GM12878 (cell line): ENCODE measurements at regions not wholly inside any gene's neighbourhood (a gene's known extent, or its start where the extent isn't known, plus 50 kb on each side); places are given as distances from the start of the nearest gene placed in this dataset.

ENCODE experiments used
- ATAC-seq: fragments of 200-7000 bp; cut with Tn5 transposase; 3 replicates; pipeline ENCODE4 v1.9.1; 2020; ENCODE audit warnings: mild to moderate bottlenecking, moderate library complexity
- BruUV-seq: library from RNA; stranded (reverse); fragments of 400-500 nt; replicated peaks from 2 replicates; lab custom pipeline; 2021; lab: Mats Ljungman, UMichigan
- CTCF ChIA-PET: fragments of 300-600 bp; sonication (Branson Sonifier 250); formaldehyde crosslinking; extraction: SDS; loops from one replicate; lab custom pipeline; 2021; ENCODE audit warnings: inconsistent platforms; lab: Yijun Ruan, JAX
- POLR2A ChIA-PET: fragments of 350-600 bp; formaldehyde crosslinking; extraction: SDS; loops from one replicate; lab custom pipeline; 2021; ENCODE audit warnings: inconsistent platforms; lab: Charles Lee
- RAD21 ChIA-PET: fragments of 300-600 bp; sonication (Branson Sonifier 250); formaldehyde crosslinking; loops from one replicate; lab custom pipeline; 2023; ENCODE audit warnings: antibody characterized with exemption; ENCODE audit not compliant: unreplicated experiment; lab: Charles Lee
- SMC1A ChIA-PET: fragments of 300-600 bp; sonication (Branson Sonifier 250); formaldehyde crosslinking; loops from one replicate; lab custom pipeline; 2023; ENCODE audit not compliant: unreplicated experiment, uncharacterized antibody; lab: Charles Lee
- DNase-seq: peaks from one replicate; pipeline ENCODE4 v3.0.0-alpha.2; 2011; ENCODE audit warnings: low read depth, low spot score
- FAIRE-seq: peaks from 3 replicates; lab custom pipeline; 2011; peaks lifted over from hg19 to GRCh38; lab: Jason Lieb, UNC
- H2AFZ ChIP-seq: 2 replicates; pipeline ENCODE4 v1.6.0; 2011; ENCODE audit warnings: low read depth, low read length, control low read depth; ENCODE audit not compliant: control insufficient read depth
- H3K27ac ChIP-seq: 2 replicates; pipeline ENCODE4 v1.5.1; 2011; ENCODE audit warnings: control low read depth; ENCODE audit not compliant: control insufficient read depth, insufficient read depth
- H3K27me3 ChIP-seq, 2 experiments: replicated peaks in 1 of 2; 2 replicates each; pipeline versions ENCODE4 v1.6.0 to v1.6.1; 2011; ENCODE audit warnings: low read length in 1 of 2; ENCODE audit not compliant: control insufficient read depth in 2 of 2, insufficient read depth in 2 of 2
- H3K36me3 ChIP-seq, 2 experiments: 2 replicates each; pipeline ENCODE4 v1.5.1; 2011; ENCODE audit warnings: low read length in 1 of 2; ENCODE audit not compliant: control insufficient read depth in 2 of 2, insufficient read depth in 2 of 2
- H3K4me1 ChIP-seq: 2 replicates; pipeline ENCODE4 v1.6.1; 2011; ENCODE audit warnings: mild to moderate bottlenecking, low read length, moderate library complexity, mixed read lengths; ENCODE audit not compliant: control insufficient read depth, insufficient read depth
- H3K4me2 ChIP-seq: 2 replicates; pipeline ENCODE4 v1.6.0; 2011; ENCODE audit warnings: control low read depth; ENCODE audit not compliant: control insufficient read depth, insufficient read depth
- H3K4me3 ChIP-seq: fragments of 200-600 bp; sonication (generic); 2 replicates; pipeline ENCODE4 v1.5.1; 2016
- H3K79me2 ChIP-seq: 2 replicates; pipeline ENCODE4 v1.6.0; 2011; ENCODE audit warnings: low read length; ENCODE audit not compliant: control insufficient read depth, insufficient read depth
- H3K9ac ChIP-seq: 2 replicates; pipeline ENCODE4 v1.8.0; 2011; ENCODE audit warnings: low read length, control low read depth, mixed read lengths; ENCODE audit not compliant: control insufficient read depth, insufficient read depth
- H3K9me3 ChIP-seq: replicated peaks from 3 replicates; pipeline ENCODE4 v1.5.1; 2011; ENCODE audit warnings: mild to moderate bottlenecking, low read length; ENCODE audit not compliant: control insufficient read depth, insufficient read depth
- H4K20me1 ChIP-seq: 2 replicates; pipeline ENCODE4 v1.6.0; 2011; ENCODE audit not compliant: control insufficient read depth, insufficient read depth
- ATF3 ChIP-seq: IDR thresholded peaks from 2 replicates; pipeline ENCODE4 v1.6.1; 2011; ENCODE audit warnings: low read depth, mild to moderate bottlenecking, low read length, moderate library complexity, borderline replicate concordance; ENCODE audit errors: extremely low read depth
- BCLAF1 ChIP-seq: fragments of 450-650 bp; IDR thresholded peaks from 2 replicates; pipeline ENCODE4 v1.6.1; 2017; ENCODE audit warnings: antibody characterized with exemption, mild to moderate bottlenecking, moderate library complexity
- KLF5 ChIP-seq: fragments of 450-650 bp; IDR thresholded peaks from 2 replicates; pipeline ENCODE4 v1.6.1; 2014; ENCODE audit warnings: mild to moderate bottlenecking; ENCODE audit not compliant: partially characterized antibody
- YY1 ChIP-seq: IDR thresholded peaks from 2 replicates; pipeline ENCODE4 v1.6.1; 2011; ENCODE audit warnings: low read depth, mild to moderate bottlenecking, low read length
- WGBS: methylation state at CpG from one replicate; pipeline ENCODE4 v1.1.6; 2016; ENCODE audit warnings: low lambda C conversion rate; ENCODE audit not compliant: insufficient replicate concordance, insufficient coverage; ENCODE audit errors: missing lambda C conversion rate; 5-methylcytosine and 5-hydroxymethylcytosine counted together
- in situ Hi-C: fragments of 300-500 bp; cut with MboI; formaldehyde crosslinking; loops from 9 replicates; pipeline ENCODE4 v1.14.3; 2018; ENCODE audit warnings: mixed read lengths
- intact Hi-C: fragments of 100-400 bp; cut with micrococcal nuclease; formaldehyde crosslinking; loops from one replicate; pipeline ENCODE4 v1.14.2; 2022; ENCODE audit not compliant: unreplicated experiment

GRCh38 chr13:78976696-78977095, 317.7 kb upstream of the OBI1 start (continued):
- TF ChIP-seq ATF3, result no peak

- H3K4me3 ChIP-seq, result no peak overlapping the region
- no peaks in the 10 kb centered on the region for H4K20me1 ChIP-seq
- H3K27me3 ChIP-seq, result no peaks in the 10 kb centered on the region
- FAIRE-seq (no peak), DNase-seq (no peak), ATAC-seq (no peak)
- TF ChIP-seq KLF5 (no peak), BCLAF1 (no peak), YY1 (peak; percentile 60; the same call in 1 of the 2 replicates)
- POLR2A ChIA-PET, result no interaction called here
- in situ Hi-C loops, result loop anchor here (10.0 kb wide), 1 partner anchor 728 kb away; no protein-coding TSS in a partner anchor
- no peak overlapping the region for H3K27ac ChIP-seq
- SMC1A ChIA-PET, result interaction anchor here (0.9 to 4.7 kb wide), 7 partner anchors 8 to 732 kb away, joined by 3 to 16 read pairs (median 5); no protein-coding TSS in a partner anchor
- H3K36me3 ChIP-seq, result no peaks in the 10 kb centered on the region
- CTCF ChIA-PET, result interaction anchor here (0.8 to 2.8 kb wide), 7 partner anchors 9 to 836 kb away, joined by 3 to 8 read pairs (median 4); no protein-coding TSS in a partner anchor
- no peaks in the 10 kb centered on the region for H3K79me2 ChIP-seq
- RAD21 ChIA-PET, result interaction anchor here (1.1 kb wide), 1 partner anchor 84 kb away, joined by 3 read pairs; no protein-coding TSS in a partner anchor
- 22% methylated on average over 3 of the region's 3 CpGs for WGBS
- intact Hi-C loops, result no loop called here
- BruUV-seq, result no TSS peak
- H3K4me2 ChIP-seq, result no peak overlapping the region
- H3K9ac ChIP-seq, result no peak overlapping the region
- no peak overlapping the region for H2AFZ ChIP-seq
- H3K4me1 ChIP-seq, result no peaks in the 10 kb centered on the region
- H3K9me3 ChIP-seq, result no peaks in the 10 kb centered on the region
Observed at GRCh38 chr13:78972561-78972960, 313.6 kb upstream of the OBI1 start.
